SIG-M5 treated with dmso at 0.1 percent for 504 hours (cell line): ENCODE measurements at regions not wholly inside any gene's neighbourhood (a gene's known extent, or its start where the extent isn't known, plus 50 kb on each side); places are given as distances from the start of the nearest gene placed in this dataset.
"Not testable (repeated sequence)": the region's sequence is repeated elsewhere in the genome, so short reads cannot be mapped to it uniquely, and the experiment has no call there.

Experiments
- DNase-seq: peaks from one replicate; lab custom pipeline; 2025; ENCODE audit not compliant: unreplicated experiment; lab: John Stamatoyannopoulos, UW

DNA sequence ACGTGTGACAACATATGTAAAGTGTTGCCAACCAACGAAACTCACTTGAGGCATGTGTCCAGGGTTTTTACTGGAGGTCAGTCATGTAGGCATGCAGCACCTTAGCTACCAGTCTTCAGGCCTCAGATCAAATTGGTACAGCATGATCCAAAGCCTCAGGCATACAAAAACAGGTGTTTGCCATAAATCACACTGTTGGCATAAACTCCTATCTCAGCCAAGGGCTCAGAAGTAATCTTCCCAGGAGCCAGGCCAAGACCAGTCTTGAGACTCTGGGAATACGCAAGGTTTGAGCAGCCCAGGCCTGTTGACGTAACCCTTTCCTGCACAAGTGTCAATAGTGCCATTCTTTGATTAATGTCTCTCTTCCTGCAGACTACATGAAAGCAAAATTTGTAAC lies 163.5 kb downstream of the PRL start:
- DNase-seq = no peak

DNA sequence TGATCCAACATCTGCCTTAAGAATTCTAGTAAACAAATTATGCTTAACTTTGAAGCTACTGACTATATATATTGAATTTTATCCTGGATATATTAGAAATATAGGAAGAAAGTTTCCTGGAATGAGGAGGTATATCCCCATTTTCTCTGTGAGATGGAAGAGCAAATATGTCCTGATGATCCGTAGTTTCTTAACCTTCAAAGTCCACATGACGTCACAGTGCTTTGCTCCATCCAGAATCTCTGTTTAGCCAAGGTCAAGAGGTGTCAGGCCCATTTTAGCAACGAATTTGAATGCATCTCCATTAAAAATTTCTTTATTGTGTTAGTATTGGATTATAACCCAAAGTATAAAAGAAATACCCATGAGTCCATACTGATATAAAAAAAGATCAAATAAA lies 162.5 kb downstream of the PRL start:
- DNase-seq = no peak

DNA sequence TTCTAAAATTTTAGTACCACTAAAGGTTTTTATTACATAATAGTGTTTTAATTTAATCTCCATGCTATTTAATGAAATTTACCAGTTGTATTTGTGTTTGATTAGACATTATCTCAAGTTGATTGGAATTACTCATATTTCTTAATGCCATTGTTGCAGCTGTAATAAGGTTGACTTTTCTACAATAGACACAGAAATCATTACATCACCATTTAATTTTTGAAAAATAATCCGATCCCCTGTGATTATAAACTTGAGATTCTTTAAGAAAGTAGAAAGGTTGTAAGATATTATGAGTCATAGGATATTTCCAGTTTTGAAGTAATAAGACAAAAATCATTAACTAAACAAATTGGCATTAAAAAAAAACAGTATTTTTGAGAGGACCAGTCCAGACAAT lies 161.4 kb downstream of the PRL start:
- no peak for DNase-seq

DNA sequence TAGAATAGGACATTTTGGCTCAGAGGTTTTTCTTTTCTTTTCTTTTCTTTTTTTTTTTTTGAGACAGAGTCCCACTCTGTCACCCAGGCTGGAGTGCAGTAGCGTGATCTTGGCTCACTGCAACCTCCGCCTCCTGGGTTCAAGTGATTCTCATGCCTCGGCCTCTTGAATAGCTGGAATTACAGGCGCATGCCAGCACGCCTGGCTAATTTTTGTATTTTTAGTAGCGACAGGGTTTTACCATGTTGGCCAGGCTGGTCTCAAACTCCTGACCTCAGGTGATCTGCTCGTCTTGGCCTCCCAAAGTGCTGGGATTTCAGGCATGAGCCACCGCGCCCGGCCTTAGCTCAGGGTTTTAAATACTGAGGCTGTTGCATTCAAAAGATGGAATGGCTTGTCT lies 156.1 kb downstream of the PRL start:
- not testable (repeated sequence) for DNase-seq

DNA sequence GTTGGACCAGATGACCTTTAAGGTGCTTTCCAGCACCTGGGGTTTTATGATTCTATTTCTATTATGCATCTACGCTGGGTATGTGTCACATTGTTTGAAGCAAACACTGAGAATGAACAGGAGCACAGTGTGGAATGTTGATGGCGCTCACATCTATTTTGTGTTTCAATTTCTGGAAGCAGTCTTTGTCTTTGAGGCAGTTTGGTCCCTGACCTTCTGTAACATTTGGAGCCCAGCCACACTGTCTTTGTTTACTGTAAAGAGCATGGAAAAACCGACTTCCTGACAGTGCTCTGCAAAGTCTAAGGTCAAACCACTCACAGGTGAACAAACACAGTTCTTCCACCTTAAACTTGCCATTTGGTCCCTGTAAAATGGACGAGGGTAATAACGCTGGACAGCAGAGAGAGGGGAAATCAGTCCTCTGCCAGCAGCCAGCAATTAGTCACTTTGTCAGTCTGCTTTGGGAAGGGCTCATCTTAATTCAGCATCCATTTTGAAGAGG lies 155.5 kb downstream of the PRL start:
- peak; percentile 6 for DNase-seq

DNA sequence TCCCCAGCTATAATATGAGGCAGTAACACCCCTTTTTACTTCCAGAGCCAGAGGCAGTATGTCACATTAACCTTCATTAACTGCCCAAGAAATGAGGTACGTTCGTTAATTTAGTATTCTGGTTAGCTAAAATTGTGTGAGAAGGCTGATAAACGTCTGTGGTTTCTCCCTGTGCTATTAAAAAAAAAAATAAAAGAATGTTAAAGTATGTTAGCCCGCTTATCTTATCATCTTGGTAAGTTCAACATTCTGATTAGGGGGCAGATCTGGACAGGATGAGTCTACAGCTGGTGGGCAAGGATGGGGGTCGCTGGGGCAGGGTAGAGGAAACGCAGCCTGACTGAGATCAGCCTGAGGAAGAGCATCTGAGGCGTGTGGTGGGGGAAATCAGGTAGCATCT lies 154.0 kb downstream of the PRL start:
- DNase-seq = no peak

DNA sequence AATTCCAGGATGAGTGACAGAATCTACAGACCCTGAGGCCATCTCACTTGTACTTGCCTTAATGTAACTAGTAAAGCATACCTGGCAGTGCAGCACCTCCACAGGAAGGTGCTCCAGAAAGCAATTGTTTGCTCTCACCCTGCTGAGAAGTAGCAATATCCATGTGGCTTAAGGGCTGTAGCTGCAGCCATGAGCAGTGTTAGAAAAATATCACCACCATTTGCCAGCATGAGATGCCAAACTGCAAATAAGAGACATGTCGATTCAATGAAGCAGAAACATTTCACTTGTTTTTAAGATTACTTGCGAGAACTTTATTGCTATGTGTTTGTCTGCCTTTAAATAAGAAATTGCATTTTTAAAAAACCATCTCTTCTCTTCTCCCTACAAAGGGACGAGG lies 151.5 kb downstream of the PRL start:
- DNase-seq = no peak

DNA sequence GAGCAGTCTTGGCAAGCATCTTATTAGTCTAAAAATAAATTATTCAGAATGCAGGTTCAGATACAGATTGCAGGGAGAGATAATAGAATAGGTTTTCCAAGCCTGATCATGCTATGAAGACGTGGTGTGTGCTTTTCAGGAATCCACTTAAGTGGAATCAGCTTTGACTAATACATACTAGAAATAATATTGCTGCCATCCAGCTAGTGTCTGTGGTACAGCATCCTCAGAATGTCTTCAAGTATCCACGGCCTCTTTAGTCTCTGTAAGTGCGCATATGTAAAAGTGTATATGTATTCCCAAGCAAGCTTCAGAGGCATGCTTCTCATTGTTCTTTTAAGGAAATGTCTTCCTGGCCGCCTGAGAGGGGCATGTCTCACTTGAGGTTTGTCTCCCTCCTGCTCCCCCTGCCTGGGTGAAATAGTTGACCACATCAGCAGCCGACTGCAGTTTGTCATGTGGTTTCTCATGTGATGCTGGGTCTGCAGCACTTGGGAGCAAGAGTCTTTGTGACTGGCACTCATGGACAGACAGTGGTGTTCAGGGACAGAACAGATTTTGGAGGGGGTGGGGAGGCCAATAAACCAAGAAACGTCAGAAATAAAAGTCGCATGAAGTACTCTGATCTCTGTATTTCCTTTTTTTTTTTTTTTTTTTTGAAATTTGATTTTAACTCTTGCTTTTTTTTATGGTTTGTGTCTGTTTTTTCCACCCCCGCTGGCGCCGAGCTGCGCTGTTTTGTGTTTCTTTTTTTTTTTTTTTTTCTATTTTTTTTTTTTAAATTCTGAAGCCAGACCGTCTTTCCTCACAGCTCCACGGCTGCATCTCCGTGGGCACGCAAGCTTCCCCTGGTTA lies 150.8 kb downstream of the PRL start:
- peak; percentile 5 for DNase-seq

DNA sequence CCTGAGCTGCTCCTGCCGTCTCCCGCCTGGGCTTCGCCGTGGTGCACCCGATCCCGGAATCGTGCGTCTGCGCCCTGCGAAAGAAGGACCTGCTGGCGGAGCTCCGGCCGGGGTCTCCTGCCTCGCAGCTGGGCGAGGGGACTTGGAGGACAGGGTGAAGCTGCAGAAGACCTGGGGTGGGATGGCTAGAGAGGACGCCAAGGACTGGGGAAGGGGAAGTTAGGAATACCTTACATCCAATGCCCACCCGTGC lies 150.2 kb downstream of the PRL start:
- DNase-seq = no peak

DNA sequence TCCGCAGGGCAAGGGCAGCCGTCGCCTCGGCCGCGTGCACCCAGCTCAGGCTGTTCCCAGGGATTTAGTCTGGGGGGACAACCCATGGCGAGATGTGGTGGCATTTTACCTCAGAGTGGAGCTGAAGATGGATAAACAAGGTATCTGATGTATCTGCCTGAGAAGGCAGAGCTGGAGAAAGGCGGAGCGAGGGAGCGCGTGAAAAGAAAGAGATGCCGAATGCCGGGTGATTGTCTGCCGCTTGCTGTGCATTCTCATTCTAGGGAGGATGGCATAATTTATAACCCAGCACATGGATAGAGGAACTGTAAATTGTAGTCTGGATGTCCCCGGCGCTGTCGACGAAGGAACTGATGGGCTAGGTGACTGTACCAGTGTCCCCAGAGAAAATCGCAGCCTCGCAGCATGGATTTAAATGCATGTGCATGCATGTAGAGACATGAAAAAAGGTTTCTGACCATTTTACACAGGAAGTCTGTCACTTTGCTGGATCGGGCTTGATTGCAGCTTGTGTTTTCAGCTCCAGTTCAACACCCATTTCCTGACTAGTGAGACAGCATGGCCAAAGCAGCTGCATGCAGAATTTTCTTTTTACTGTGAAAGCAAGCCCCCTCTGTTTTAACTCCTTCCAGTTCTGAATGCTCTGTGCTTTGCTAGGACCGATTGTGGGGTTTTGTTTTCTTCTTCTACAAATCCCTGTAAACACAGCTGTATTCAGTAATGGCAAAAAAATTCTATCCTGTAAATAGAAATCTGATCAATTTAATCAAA lies 149.7 kb downstream of the PRL start:
- no peak for DNase-seq

DNA sequence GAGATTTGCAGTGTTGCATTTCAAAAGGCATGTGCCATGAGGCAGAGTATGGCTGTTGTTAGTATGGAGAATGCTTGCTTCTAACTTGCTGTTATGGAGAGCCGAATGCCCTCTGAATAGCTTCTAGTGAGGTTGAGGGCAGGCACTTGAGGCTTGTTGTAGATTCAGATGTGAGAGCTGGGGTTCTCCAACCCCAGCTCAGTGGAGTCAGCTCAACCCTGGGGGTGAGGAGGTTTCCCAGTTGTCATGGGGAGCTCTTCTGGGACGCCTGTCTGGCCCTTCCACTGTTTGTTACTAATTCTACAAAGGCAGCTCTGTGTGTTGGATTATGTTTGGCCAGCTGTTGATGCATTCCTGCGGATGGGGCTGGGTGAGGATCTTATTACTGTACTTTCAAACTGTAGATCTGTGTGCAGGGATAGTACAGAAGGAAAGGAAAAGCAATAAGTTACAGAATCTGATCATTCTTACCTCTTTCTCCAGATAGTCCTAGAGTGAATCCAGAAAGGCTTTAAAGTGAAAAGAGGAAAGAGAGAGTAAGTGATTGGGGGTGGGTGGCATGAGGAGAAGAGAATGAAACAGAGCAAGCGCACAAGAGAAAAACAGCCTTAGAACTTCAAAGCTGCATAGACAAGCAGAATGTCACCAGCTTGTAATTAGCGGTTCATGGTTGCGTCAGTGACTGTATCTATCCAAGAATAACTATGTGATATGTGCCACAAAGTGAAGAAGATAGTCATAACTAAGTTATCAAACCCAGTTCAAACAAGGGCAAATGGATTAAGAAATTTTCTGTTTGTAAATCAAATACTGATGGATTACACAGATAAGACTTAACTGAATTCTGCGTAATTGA lies 148.7 kb downstream of the PRL start:
- DNase-seq = no peak

DNA sequence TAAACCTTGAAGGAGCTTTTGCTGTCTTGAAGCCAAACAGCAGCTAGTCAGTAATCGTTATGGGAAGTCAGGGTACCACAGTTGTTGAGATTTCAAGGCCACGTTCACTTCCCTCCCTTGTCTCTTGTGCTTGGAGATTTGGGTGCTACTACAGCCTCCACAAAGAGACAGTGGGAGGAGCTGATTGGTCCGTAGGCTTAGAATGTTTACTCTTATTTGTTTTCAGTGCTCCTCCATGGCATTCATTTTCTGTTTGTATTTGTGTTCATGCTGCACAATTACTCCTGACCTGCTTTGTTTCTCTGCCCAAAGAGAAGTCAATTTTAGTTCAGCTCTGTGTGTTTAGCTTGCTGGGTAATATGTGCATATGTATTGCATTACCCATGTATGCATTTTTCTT lies 147.7 kb downstream of the PRL start:
- DNase-seq = no peak

DNA sequence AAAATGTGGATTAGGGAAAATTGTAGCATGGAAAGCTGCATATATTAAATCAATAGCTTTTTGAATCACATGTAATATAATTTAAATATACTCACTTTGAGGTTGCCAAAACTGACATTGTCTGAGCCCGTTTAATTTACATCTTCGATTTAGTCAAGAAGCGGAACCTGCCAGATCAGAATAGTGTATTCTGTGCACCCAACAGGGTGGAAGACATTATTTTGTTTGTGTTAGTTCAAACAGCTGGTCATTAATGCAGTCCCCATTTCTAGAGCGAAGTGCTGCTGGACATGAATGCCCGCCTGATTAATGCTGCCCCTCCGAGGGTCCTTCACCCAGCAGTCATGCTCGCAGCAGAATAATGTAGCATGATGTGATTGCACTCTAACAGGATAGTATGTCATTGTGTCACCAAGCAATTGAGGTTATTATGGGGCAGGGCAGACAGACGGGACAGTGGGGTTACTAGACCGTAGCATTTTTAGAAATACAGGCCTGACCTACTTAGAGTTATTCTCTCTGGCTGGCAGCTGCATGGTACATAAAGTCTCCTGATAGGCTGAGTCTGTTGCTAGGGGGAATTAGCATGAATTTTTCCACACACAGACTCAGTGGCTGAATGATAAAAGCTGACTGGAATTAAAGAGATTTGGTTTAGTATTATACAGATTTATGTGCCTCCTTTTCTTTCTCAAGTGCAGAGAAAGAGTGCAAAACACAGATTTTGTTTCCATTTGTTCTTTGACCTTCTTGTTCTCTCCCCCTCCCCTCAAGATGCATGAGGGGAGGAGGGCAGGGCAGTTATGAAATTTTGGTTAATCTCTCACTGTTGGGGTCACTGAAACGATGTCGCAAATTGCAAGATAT lies 147.1 kb downstream of the PRL start:
- DNase-seq = no peak

DNA sequence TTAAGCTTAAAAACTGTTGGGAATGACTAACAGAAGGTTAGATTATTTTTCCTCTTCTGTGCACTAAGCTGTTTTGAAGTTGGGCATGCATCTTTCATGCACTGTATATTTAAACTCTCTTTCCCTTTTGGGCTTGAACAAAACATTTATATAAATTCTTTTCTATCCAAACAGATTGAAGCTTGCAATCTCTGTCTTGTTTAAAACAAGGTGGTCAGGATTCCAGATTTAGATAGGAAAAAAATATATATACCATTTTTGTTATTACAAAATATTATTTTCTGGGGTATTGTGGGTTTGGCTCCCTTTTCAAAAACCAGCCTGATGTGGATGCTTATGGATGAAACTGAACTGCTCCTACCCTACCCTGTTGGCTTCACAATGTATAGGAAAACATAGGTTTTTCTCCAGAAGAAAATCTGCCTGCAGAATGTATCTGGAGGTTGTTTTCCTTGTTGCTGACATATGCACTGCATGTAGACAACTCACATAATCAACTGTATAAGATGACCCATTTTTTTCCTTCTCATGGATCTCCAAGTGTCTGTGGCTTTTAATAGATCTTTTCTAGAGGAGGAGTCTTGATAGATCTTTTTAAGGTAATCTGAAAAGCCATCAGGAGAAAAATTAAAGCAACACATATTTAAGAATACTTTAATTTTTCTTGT lies 146.3 kb downstream of the PRL start:
- no peak for DNase-seq

DNA sequence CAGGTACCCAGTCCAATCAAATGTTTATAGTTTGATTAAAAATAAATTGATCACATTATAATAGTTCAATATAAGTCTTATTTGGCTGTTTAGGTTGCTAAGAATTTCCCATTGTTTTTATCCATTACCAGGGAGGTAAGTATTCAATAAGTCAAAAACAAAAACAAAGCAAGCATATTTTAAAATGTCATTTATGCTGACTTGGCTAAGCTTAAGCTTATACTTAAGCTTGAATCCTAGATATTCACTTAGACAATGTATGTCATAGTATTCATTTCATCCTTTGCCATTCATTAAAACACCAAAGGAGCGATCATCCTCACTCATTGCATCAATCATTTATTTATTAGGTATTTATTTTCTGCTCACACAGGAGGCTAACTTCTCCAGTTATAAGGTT lies 144.9 kb downstream of the PRL start:
- no peak for DNase-seq

DNA sequence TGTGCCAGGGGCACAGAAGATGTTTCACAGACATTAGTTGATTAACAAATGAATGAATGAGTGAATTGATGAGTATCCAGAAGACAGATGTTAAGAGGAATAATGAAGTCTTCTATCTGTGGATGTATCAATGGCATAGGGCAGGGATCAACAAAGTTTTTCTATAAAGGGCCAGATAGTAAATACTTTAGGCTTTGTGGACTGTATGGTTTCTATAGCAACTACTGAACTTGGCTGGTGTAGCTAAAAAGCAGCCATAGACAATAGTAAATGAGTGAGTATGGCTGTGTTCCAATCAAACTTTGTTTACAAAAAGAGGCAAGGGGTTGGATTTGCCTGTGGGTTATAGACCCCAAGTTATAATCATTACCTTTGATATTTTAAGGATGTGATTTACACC lies 144.0 kb downstream of the PRL start:
- no peak for DNase-seq

DNA sequence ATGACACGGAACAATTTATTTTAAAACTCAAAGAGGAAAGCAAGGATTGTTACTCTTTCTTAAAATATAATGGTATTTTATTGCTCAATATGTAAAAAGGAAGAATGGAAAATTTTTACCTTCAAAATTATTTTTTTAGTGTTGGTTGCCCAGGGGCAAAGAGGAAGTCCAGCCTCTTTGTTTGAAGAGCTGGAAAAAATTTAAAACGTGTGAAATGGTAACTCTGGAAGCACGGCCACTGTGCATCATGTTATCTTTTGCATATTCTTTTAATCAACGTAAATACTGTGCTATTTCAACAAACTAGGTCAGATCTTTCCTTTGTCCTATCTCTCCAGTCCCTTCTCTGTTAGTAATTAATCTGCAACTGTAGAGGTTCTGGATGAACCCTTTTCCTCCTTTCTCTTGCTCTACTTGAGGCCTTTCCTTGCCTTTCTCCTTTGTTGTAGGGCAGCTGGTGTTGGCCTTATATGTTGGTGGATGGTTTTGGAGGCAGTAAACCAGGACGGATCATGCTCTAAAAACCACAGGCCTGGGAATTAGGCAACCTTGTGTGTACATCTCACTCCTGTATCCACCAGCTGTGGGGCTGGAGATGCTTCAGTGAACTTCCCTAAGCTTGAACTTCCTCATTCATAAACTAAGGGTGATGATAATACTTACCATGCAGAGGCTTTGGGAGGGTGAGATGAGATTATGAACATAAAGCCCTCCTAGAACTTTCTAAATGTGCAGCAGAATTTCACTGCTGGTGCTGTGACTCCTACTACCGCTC lies 143.3 kb downstream of the PRL start:
- DNase-seq = peak; percentile 85

DNA sequence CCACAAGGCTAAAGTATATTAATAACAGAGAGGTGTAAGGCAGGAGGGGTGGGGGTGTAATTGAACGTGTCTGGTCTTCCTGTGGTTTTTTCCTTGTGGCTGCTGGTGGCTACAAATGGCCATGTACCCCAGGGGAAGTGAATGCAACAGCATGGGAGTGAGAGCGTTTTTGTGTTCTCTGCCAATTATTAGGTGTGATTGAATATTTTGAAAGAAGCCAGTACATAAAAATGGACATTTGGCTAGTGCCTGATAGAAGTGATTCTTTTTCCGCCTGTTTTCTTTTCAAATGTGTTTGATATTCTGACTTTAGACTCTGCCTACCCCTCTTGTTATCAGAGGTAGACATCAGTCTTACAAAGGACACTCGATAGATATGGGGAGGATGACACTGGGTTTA lies 141.3 kb downstream of the PRL start:
- DNase-seq = no peak

DNA sequence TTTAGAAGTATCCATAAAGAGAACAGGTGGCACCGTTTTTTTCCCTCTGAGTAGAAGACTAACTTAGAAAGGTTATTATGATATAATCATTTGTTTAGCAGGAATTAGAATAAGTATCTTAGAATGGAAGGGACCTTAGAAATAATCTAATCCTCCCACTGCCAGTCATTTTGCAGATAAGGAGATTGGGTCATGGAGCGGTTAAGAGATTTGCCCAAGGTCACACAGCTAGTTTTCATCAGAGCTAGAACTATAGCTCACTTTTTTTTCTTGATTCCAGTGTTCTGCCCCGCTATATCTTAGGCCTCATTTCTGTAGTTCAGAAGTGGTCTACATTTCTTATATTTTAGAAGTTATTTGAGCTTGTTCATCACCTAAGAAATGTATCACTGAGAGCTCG lies 139.6 kb downstream of the PRL start:
- no peak for DNase-seq
